ENCODE measurements at regions not wholly inside any gene's neighbourhood (a gene's known extent, or its start where the extent isn't known, plus 50 kb on each side); places are given as distances from the start of the nearest gene placed in this dataset.
A peak's percentile ranks its signal among the peaks of the same experiment; 100 is the strongest.

- TF ChIP-seq FOSL2 (CRISPR knock-in tag; IDR thresholded peaks at IDR 0.05) (peak; percentile 16; the same call in 1 of the 2 replicates), NR2F1 (CRISPR knock-in tag; IDR thresholded peaks at IDR 0.05) (no peak), ZNF614 (CRISPR knock-in tag; IDR thresholded peaks at IDR 0.05; ENCODE audit: borderline replicate concordance) (no peak), NONO (IDR thresholded peaks at IDR 0.05) (no peak), NONO (CRISPR knock-in tag; conservative IDR thresholded peaks at IDR 0.05) (no peak; the same call in 1 of the 2 replicates), POLR2AphosphoS2 (IDR thresholded peaks at IDR 0.05; ENCODE audit: low read depth, low read length) (no peak), HHEX (CRISPR knock-in tag; IDR thresholded peaks at IDR 0.05) (no peak), BRD4 (CRISPR knock-in tag; IDR thresholded peaks at IDR 0.05) (peak; percentile 29; the same call in 1 of the 2 replicates), STAG1 (CRISPR knock-in tag; IDR thresholded peaks at IDR 0.05) (no peak), ZNF317 (CRISPR knock-in tag; IDR thresholded peaks at IDR 0.05) (0 out of 2 replicates have a peak, but pooled peaks have one; percentile 37), LRRFIP1 (CRISPR knock-in tag; conservative IDR thresholded peaks at IDR 0.05) (no peak), ZNF773 (CRISPR knock-in tag; IDR thresholded peaks at IDR 0.05; ENCODE audit: borderline replicate concordance) (no peak), NR2F2 (IDR thresholded peaks at IDR 0.05; ENCODE audit: borderline replicate concordance, low read depth) (no peak), HOXD1 (CRISPR knock-in tag; IDR thresholded peaks at IDR 0.05) (no peak), FOXJ3 (CRISPR knock-in tag; IDR thresholded peaks at IDR 0.05; ENCODE audit: borderline replicate concordance) (peak; percentile 28; the same call in 1 of the 2 replicates), ZNF503 (CRISPR knock-in tag; IDR thresholded peaks at IDR 0.05) (no peak; the same call in 1 of the 2 replicates), ZNF432 (CRISPR knock-in tag; IDR thresholded peaks at IDR 0.05; ENCODE audit: borderline replicate concordance) (no peak), BCL3 (CRISPR knock-in tag; IDR thresholded peaks at IDR 0.05) (no peak), ZNF607 (CRISPR knock-in tag; IDR thresholded peaks at IDR 0.05; ENCODE audit: borderline replicate concordance) (no peak), CSRNP2 (CRISPR knock-in tag; conservative IDR thresholded peaks at IDR 0.05; ENCODE audit: low read depth) (no peak), ZBTB20 (CRISPR knock-in tag; IDR thresholded peaks at IDR 0.05; ENCODE audit: borderline replicate concordance, low read depth) (no peak)
Observed at GRCh38 chr2:19020144-19021099, 338.0 kb downstream of the OSR1 start (continued).
